ENCODE measurements at regions not wholly inside any gene's neighbourhood (a gene's known extent, or its start where the extent isn't known, plus 50 kb on each side); places are given as distances from the start of the nearest gene placed in this dataset.

DNA sequence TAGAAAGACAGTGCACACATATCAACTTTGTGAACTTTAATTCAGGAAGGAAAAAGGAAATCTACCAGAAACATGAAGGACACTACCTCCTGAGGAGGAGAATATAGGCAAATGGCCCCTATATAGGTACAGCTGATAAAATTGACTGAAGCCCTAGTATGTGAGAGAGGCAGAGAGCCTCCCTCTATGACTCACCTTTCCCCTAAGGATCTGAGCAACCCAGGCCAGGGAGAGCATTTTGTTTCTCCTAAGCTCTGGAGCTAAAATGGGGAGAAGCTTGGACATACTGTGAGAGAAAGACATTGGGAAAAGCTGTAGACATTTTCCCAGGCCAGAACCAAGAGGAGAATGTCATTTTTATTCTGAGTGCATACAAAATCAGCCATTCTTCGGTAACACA, 303.5 kb downstream of the AHR start:
- H3K9me3 ChIP-seq (ENCODE audit: control insufficient read depth, low read length), result no peaks in the 10 kb centered on the region
- H3K36me3 ChIP-seq (ENCODE audit: control insufficient read depth, insufficient read depth, low read length), result no peaks in the 10 kb centered on the region
- no peak overlapping the region for H3K4me3 ChIP-seq (ENCODE audit: extremely low read depth, insufficient read depth, low read length, poor library complexity, severe bottlenecking)
- H3K27ac ChIP-seq (ENCODE audit: low read depth, low read length, severe bottlenecking), result no peak overlapping the region
- WGBS, 2 experiments (ENCODE audit: insufficient coverage in 2 of 2), result 75 to 100% methylated on average over 1 of the region's 1 CpG
- H3K4me1 ChIP-seq (ENCODE audit: control insufficient read depth, insufficient read depth, low read length, poor library complexity, severe bottlenecking), result no peaks in the 10 kb centered on the region

DNA sequence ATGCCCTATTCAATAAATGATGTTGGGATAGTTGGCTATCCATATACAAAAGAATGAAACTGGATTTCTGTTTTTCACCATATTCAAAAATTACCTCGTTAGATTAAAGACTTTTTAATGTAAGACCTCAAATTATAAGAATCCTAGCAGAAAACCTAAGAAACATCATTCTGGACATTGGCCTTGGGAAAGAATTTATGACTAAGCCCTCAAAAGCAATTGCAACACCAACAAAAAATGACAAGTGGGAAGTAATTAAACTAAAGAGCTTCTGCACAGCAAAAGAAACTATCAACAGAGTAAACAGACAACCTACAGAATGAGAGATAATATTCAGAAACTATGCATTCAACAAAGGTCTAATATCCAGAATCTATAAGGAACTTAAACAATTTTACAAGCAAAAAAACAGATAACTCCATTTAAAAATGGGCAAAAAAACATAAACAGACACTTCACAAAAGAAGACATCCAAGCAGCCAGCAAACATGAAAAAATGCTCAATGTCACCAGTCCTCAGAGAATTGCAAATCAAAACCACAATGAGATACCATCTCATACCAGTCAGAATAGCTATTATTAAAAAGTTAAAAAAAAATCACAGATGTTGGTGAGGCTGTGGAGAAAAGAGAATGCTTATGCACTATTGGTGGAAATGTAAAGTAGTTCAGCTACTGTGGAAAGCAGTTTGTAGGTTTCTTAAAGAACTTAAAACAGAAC, 309.8 kb downstream of the AHR start:
- Histone ChIP-seq H3K36me3 (ENCODE audit: control insufficient read depth, insufficient read depth, low read length) (no peaks in the 10 kb centered on the region), H3K27ac (ENCODE audit: low read depth, low read length, severe bottlenecking) (no peak overlapping the region), H3K9me3 (ENCODE audit: control insufficient read depth, low read length) (no peaks in the 10 kb centered on the region), H3K4me3 (ENCODE audit: extremely low read depth, insufficient read depth, low read length, poor library complexity, severe bottlenecking) (no peak overlapping the region), H3K4me1 (ENCODE audit: control insufficient read depth, insufficient read depth, low read length, poor library complexity, severe bottlenecking) (no peaks in the 10 kb centered on the region)
- no CpG with 5 or more reads among the region's 1 CpG for WGBS, 2 experiments (ENCODE audit: insufficient coverage in 2 of 2)

- no peak overlapping the region for H3K4me3 ChIP-seq (ENCODE audit: extremely low read depth, insufficient read depth, low read length, poor library complexity, severe bottlenecking)
- WGBS, 2 experiments (ENCODE audit: insufficient coverage in 2 of 2), result 96 to 100% methylated on average over 3 of the region's 4 CpGs
- H3K36me3 ChIP-seq (ENCODE audit: control insufficient read depth, insufficient read depth, low read length), result no peaks in the 10 kb centered on the region
- H3K27ac ChIP-seq (ENCODE audit: low read depth, low read length, severe bottlenecking), result no peak overlapping the region
- no peaks in the 10 kb centered on the region for H3K4me1 ChIP-seq (ENCODE audit: control insufficient read depth, insufficient read depth, low read length, poor library complexity, severe bottlenecking)
- no peaks in the 10 kb centered on the region for H3K9me3 ChIP-seq (ENCODE audit: control insufficient read depth, low read length)
These were observed 313.2 kb downstream of the AHR start for GRCh38 chr7:17611611-17612010.

DNA sequence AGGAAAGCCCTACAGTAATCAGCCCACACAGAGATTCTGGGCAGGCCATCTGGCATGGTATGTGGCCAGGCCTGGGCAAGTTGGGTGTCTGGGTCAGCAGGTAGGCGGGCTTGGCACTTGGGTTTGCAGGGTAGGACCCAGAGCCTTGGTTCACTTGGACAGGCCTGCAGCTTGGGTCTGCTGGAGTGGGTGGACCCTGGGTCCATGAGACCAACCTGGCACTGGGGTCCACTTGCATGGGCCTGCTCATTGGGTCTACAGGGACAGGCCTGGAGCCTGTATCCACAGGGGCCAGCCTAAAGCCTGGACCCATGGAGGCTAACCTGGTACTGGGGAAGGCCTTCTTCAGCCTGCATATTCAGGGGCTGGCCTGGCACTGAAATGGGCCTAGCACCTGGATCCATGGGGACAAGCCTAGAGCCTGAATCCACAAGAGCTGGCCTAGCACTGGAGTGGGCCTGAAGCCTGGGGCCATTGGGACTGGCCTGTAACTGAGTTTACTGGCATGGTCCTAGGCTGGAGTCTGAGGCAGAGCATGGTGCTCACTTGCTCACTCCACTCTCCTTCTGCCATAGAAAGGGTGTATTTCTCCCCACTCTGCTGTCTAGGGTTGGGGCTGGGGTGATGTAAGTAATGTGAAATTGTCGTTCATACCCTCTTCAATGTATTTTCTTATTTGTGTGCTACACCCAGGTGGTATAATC, 315.0 kb downstream of the AHR start:
- H3K27ac ChIP-seq (ENCODE audit: low read depth, low read length, severe bottlenecking), result no peak overlapping the region
- no peaks in the 10 kb centered on the region for H3K9me3 ChIP-seq (ENCODE audit: control insufficient read depth, low read length)
- H3K36me3 ChIP-seq (ENCODE audit: control insufficient read depth, insufficient read depth, low read length), result no peaks in the 10 kb centered on the region
- WGBS, 2 experiments (ENCODE audit: insufficient coverage in 2 of 2), result 80 to 83% methylated on average over 1 of the region's 2 CpGs
- H3K4me1 ChIP-seq (ENCODE audit: control insufficient read depth, insufficient read depth, low read length, poor library complexity, severe bottlenecking), result no peaks in the 10 kb centered on the region
- no peak overlapping the region for H3K4me3 ChIP-seq (ENCODE audit: extremely low read depth, insufficient read depth, low read length, poor library complexity, severe bottlenecking)

- WGBS, 2 experiments (ENCODE audit: insufficient coverage in 2 of 2), result 100% methylated on average over 1 of the region's 2 CpGs; no CpG with 5 or more reads in 1 of the 2 experiments
- Histone ChIP-seq H3K4me3 (ENCODE audit: extremely low read depth, insufficient read depth, low read length, poor library complexity, severe bottlenecking) (no peak overlapping the region), H3K36me3 (ENCODE audit: control insufficient read depth, insufficient read depth, low read length) (no peaks in the 10 kb centered on the region), H3K27ac (ENCODE audit: low read depth, low read length, severe bottlenecking) (no peak overlapping the region), H3K9me3 (ENCODE audit: control insufficient read depth, low read length) (no peaks in the 10 kb centered on the region), H3K4me1 (ENCODE audit: control insufficient read depth, insufficient read depth, low read length, poor library complexity, severe bottlenecking) (no peaks in the 10 kb centered on the region)
These were observed 318.9 kb downstream of the AHR start for GRCh38 chr7:17617380-17617779.

DNA sequence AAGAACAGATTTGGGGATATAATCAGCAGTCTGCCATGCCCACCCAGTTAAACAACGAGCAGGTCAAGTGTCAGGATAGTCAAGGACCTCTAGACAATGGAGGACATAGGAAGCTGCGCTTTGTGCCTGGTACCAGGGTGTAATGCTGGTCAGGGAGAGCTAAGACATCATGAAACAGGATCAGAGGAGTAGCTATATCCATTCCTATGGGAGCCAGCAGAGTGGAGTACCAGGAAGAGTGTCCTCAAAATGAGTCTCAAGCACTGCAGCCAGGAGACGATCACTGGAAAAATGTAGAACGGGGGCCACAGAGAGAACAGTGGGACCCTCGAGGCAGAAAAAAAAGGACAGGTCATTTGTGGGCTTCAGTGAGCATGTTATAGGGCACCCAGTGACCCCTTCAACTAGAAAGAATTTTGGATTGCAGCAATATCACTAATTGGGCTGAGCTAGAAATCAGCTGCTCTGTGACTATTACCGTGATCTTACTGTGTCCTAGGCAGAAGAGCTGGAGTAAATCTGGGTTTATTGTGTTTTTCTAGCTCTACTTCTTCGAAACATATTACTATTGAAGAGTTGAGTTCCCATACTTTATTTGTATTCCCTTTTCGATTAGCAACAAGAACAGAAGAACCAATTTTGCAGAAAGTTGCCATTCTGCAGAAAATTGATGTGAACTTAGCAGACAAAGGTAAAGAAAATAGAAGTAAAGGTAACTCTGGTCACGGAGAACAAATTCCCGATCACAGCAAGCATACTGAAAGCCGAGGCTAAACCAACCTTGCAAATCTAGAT, 319.6 kb downstream of the AHR start:
- H3K36me3 ChIP-seq (ENCODE audit: control insufficient read depth, insufficient read depth, low read length), result no peaks in the 10 kb centered on the region
- H3K27ac ChIP-seq (ENCODE audit: low read depth, low read length, severe bottlenecking), result no peak overlapping the region
- H3K4me1 ChIP-seq (ENCODE audit: control insufficient read depth, insufficient read depth, low read length, poor library complexity, severe bottlenecking), result no peaks in the 10 kb centered on the region
- 90 to 93% methylated on average over 6 to 9 of the region's 11 CpGs for WGBS, 2 experiments (ENCODE audit: insufficient coverage in 2 of 2)
- H3K9me3 ChIP-seq (ENCODE audit: control insufficient read depth, low read length), result no peaks in the 10 kb centered on the region
- H3K4me3 ChIP-seq (ENCODE audit: extremely low read depth, insufficient read depth, low read length, poor library complexity, severe bottlenecking), result no peak overlapping the region

- H3K4me1 ChIP-seq (ENCODE audit: control insufficient read depth, insufficient read depth, low read length, poor library complexity, severe bottlenecking), result no peaks in the 10 kb centered on the region
- H3K9me3 ChIP-seq (ENCODE audit: control insufficient read depth, low read length), result no peaks in the 10 kb centered on the region
- H3K4me3 ChIP-seq (ENCODE audit: extremely low read depth, insufficient read depth, low read length, poor library complexity, severe bottlenecking), result no peak overlapping the region
- no peak overlapping the region for H3K27ac ChIP-seq (ENCODE audit: low read depth, low read length, severe bottlenecking)
- WGBS, 2 experiments (ENCODE audit: insufficient coverage in 2 of 2), result 100% methylated on average over 1 of the region's 1 CpG
- no peaks in the 10 kb centered on the region for H3K36me3 ChIP-seq (ENCODE audit: control insufficient read depth, insufficient read depth, low read length)
These were observed 320.2 kb downstream of the AHR start for GRCh38 chr7:17618652-17618974.

DNA sequence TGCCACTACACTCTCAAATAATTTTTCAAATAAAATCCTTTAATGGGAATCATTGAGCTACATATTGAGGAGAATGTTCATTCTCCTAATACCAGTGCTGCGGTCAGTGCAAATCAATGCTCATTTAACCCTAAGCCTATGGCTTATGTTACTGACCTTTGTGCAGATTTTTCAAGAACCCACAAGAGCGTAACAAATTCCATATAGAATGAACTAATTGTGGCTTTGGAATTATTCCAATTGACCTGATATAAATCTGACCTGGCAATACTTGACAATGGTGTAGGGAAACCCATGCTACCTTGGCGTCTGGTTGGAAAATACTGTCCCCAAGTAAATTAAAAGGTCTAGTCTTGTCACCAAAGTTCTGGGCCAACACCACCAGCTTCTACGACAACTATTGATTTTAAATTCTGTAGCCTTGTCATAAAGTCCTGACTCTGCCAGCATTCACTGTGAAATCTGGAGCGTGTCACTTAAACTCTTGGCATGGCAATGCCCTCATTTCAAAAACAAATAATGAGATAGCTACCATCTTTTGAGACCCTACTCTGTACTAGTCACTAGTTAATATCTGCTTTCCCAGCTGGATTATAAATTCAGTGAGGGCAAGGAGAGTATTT, 320.9 kb downstream of the AHR start:
- Histone ChIP-seq H3K4me1 (ENCODE audit: control insufficient read depth, insufficient read depth, low read length, poor library complexity, severe bottlenecking) (no peaks in the 10 kb centered on the region), H3K9me3 (ENCODE audit: control insufficient read depth, low read length) (no peaks in the 10 kb centered on the region), H3K27ac (ENCODE audit: low read depth, low read length, severe bottlenecking) (no peak overlapping the region), H3K36me3 (ENCODE audit: control insufficient read depth, insufficient read depth, low read length) (no peaks in the 10 kb centered on the region), H3K4me3 (ENCODE audit: extremely low read depth, insufficient read depth, low read length, poor library complexity, severe bottlenecking) (no peak overlapping the region)
- WGBS, 2 experiments (ENCODE audit: insufficient coverage in 2 of 2), result 95 to 100% methylated on average over 3 to 4 of the region's 5 CpGs

DNA sequence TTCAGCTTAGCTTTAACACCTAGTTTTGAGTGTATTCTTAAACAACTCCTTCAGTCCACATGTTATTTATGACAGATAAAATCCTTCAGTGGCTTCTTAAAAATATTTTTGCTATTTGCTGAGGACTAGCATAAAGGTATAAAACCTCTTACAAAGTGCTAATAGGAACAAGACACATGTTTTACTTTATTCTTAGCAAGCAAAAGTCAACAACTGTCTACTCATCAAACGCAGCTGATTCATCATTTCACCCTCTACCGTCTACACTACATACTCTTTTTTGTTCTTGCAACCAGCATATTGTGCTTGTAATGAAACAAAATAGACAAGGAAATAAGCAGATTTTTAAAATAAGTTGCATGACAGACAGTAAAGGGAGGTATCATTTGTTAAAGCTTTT, 319.7 kb downstream of the SNX13 start:
- Histone ChIP-seq H3K27ac (ENCODE audit: low read depth, low read length, severe bottlenecking) (no peak overlapping the region), H3K9me3 (ENCODE audit: control insufficient read depth, low read length) (no peaks in the 10 kb centered on the region), H3K4me1 (ENCODE audit: control insufficient read depth, insufficient read depth, low read length, poor library complexity, severe bottlenecking) (peaks cover 4% of the 10 kb centered on the region), H3K4me3 (ENCODE audit: extremely low read depth, insufficient read depth, low read length, poor library complexity, severe bottlenecking) (no peak overlapping the region), H3K36me3 (ENCODE audit: control insufficient read depth, insufficient read depth, low read length) (no peaks in the 10 kb centered on the region)
- no CpG with 5 or more reads among the region's 2 CpGs for WGBS, 2 experiments (ENCODE audit: insufficient coverage in 2 of 2)

DNA sequence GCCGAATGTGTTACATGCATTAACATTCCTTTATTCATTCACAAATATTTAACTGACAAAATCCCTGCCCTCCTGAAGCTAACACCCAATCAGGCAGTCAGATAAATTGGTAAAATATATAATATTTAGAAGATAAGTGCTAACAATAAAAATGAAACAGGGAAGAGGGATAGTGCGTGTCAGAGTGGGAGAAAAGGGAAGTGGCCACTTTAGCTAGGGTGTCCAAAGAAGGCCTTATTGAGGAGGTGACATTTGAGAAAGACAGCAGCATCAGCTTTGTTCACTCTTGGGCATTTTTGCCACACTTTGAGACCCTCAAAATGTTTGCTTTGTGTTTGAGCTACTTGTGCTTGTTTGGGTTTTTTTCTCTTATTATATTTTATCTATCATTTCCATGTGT, 317.8 kb downstream of the SNX13 start:
- no peaks in the 10 kb centered on the region for H3K9me3 ChIP-seq (ENCODE audit: control insufficient read depth, low read length)
- 80% methylated on average over 1 of the region's 2 CpGs; no CpG with 5 or more reads in 1 of the 2 experiments for WGBS, 2 experiments (ENCODE audit: insufficient coverage in 2 of 2)
- H3K27ac ChIP-seq (ENCODE audit: low read depth, low read length, severe bottlenecking), result no peak overlapping the region
- H3K4me1 ChIP-seq (ENCODE audit: control insufficient read depth, insufficient read depth, low read length, poor library complexity, severe bottlenecking), result peaks cover 4% of the 10 kb centered on the region
- no peak overlapping the region for H3K4me3 ChIP-seq (ENCODE audit: extremely low read depth, insufficient read depth, low read length, poor library complexity, severe bottlenecking)
- H3K36me3 ChIP-seq (ENCODE audit: control insufficient read depth, insufficient read depth, low read length), result no peaks in the 10 kb centered on the region
